Breast epithelium (tissue), 4 donors: ENCODE measurements at regions not wholly inside any gene's neighbourhood (a gene's known extent, or its start where the extent isn't known, plus 50 kb on each side); places are given as distances from the start of the nearest gene placed in this dataset.

Source experiments
- DNase-seq, 2 donors: peaks; one replicate each; pipeline ENCODE4 v3.0.0-alpha.2; 2019; ENCODE audit warnings: low spot score in 2 of 2
- H3K27ac ChIP-seq, 2 donors: fragments of 200-600 bp; sonication (generic) in 1 of 2; one replicate each; pipeline ENCODE4 v1.5.1; 2016 to 2019; ENCODE audit warnings: mild to moderate bottlenecking in 1 of 2
- H3K27me3 ChIP-seq, 2 donors: fragments of 200-600 bp; sonication (generic) in 1 of 2; one replicate each; pipeline versions ENCODE4 v1.5.1 to v1.6.0; 2017 to 2019; ENCODE audit warnings: control low read depth in 1 of 2, mild to moderate bottlenecking in 1 of 2
- H3K36me3 ChIP-seq: fragments of 200-600 bp; one replicate; pipeline ENCODE4 v1.5.1; 2019
- H3K4me1 ChIP-seq, 2 donors: fragments of 200-600 bp; sonication (generic); one replicate each; pipeline ENCODE4 v1.5.1; 2016 to 2019; ENCODE audit warnings: control low read depth in 1 of 2
- H3K4me3 ChIP-seq, 3 donors: fragments of 200-600 bp; sonication (generic); 1 replicate in 2 of 3; 2 replicates in 1 of 3; pipeline ENCODE4 v1.5.1; 2016 to 2019; ENCODE audit warnings: mild to moderate bottlenecking in 3 of 3, moderate library complexity in 2 of 3
- H3K9me3 ChIP-seq, 2 donors: fragments of 200-600 bp; sonication (generic) in 1 of 2; one replicate each; pipeline ENCODE4 v1.5.1; 2016 to 2019; ENCODE audit warnings: control low read depth in 1 of 2
- POLR2A ChIP-seq: fragments of 450-650 bp; IDR thresholded peaks from one replicate; pipeline ENCODE4 v1.6.1; 2016; ENCODE audit warnings: antibody characterized with exemption, mild to moderate bottlenecking, moderate library complexity
- POLR2AphosphoS5 ChIP-seq, 3 donors: sonication (generic); formaldehyde crosslinking; IDR thresholded peaks; one replicate each; pipeline ENCODE4 v1.6.1; 2017; ENCODE audit warnings: antibody characterized with exemption in 3 of 3
- intact Hi-C: fragments of 100-400 bp; cut with DNase I; formaldehyde crosslinking; loops from one replicate; pipeline ENCODE4 v1.15.1; 2023; ENCODE audit warnings: low total_unique reads
- TF ChIP-seq, protein P1 (sequence below), 3 donors: fragments of 450-650 bp; IDR thresholded peaks; one replicate each; pipeline ENCODE4 v1.5.1; 2016 to 2017; ENCODE audit warnings: antibody characterized with exemption in 3 of 3, mild to moderate bottlenecking in 3 of 3, moderate library complexity in 3 of 3

DNA sequence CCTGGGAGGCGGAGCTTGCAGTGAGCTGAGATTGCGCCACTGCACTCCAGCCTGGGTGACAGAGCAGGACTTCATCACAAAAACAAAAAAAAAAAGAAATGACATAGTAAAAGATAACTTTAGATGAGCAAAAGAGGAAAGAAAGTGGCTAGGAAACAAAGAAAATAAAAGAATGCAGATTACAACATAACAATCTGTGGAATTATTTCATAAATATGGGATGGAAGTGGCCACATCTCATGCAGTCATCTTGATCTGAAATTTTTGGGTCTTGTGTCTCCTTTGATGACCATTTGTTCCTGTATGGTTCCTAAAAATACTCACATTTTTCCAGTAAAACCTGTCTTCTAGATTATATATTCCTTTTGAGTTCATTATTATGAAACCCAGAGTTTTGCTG, 271.4 kb downstream of the SPRY1 start:
- Histone ChIP-seq H3K9me3 (no peaks in the 10 kb centered on the region), H3K27ac (no peak overlapping the region), H3K4me3 (no peak overlapping the region), H3K36me3 (no peaks in the 10 kb centered on the region), H3K27me3 (no peaks in the 10 kb centered on the region), H3K4me1 (no peaks in the 10 kb centered on the region)
- intact Hi-C loops = loop anchor here (2.0 kb wide), 1 partner anchor 37 kb away; no protein-coding TSS in a partner anchor
- TF ChIP-seq POLR2AphosphoS5 (IDR thresholded peaks at IDR 0.05) (no peak), POLR2A (no peak)
- TF ChIP-seq, protein P1, sequence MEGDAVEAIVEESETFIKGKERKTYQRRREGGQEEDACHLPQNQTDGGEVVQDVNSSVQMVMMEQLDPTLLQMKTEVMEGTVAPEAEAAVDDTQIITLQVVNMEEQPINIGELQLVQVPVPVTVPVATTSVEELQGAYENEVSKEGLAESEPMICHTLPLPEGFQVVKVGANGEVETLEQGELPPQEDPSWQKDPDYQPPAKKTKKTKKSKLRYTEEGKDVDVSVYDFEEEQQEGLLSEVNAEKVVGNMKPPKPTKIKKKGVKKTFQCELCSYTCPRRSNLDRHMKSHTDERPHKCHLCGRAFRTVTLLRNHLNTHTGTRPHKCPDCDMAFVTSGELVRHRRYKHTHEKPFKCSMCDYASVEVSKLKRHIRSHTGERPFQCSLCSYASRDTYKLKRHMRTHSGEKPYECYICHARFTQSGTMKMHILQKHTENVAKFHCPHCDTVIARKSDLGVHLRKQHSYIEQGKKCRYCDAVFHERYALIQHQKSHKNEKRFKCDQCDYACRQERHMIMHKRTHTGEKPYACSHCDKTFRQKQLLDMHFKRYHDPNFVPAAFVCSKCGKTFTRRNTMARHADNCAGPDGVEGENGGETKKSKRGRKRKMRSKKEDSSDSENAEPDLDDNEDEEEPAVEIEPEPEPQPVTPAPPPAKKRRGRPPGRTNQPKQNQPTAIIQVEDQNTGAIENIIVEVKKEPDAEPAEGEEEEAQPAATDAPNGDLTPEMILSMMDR (IDR thresholded peaks at IDR 0.05) = no peak
- DNase-seq = no peak

- H3K9me3 ChIP-seq = no peaks in the 10 kb centered on the region
- H3K4me3 ChIP-seq = no peak overlapping the region
- intact Hi-C loops = no loop called here
- DNase-seq = no peak
- no peaks in the 10 kb centered on the region for H3K27me3 ChIP-seq
- no peak for TF ChIP-seq POLR2AphosphoS5 (IDR thresholded peaks at IDR 0.05)
- H3K36me3 ChIP-seq = no peaks in the 10 kb centered on the region
- H3K27ac ChIP-seq = no peak overlapping the region
- H3K4me1 ChIP-seq = no peaks in the 10 kb centered on the region
Observed at GRCh38 chr4:123671636-123672404, 275.2 kb downstream of the SPRY1 start.

GRCh38 chr4:123672987-123673386, 276.4 kb downstream of the SPRY1 start:
- H3K4me3 ChIP-seq = no peak overlapping the region
- intact Hi-C loops = no loop called here
- peak overlapping the region; percentile 27 to 28 for H3K27ac ChIP-seq
- no peak for TF ChIP-seq POLR2A
- TF ChIP-seq, protein P1 (IDR thresholded peaks at IDR 0.05) = no peak
- no peak for TF ChIP-seq POLR2AphosphoS5 (IDR thresholded peaks at IDR 0.05)
- no peaks in the 10 kb centered on the region for H3K9me3 ChIP-seq
- DNase-seq = no peak
- no peaks in the 10 kb centered on the region for H3K4me1 ChIP-seq
- H3K27me3 ChIP-seq = no peaks in the 10 kb centered on the region
- H3K36me3 ChIP-seq = no peaks in the 10 kb centered on the region

DNA sequence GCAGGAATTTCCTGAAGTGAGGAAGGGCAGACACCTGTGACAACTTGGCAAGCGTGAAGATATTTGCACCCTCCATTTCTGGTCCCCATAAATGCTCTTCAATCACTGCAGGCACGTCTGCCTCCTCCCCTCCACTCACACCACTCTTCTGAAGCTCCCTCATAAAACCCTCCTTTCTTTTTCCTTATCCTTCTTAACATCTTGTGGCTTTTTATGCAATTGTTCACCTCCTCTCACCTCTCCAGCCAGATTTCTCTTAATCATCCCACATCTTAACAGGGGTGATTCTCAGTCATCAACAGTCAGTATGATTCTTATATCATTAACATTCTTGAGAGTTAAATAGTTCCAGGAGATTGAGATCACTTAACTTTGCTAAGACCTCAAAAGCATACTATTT, 277.4 kb downstream of the SPRY1 start:
- no peaks in the 10 kb centered on the region for H3K27me3 ChIP-seq
- no peaks in the 10 kb centered on the region for H3K9me3 ChIP-seq
- intact Hi-C loops = no loop called here
- H3K27ac ChIP-seq = peak overlapping the region; percentile 27 to 28
- no peak overlapping the region for H3K4me3 ChIP-seq
- no peak for DNase-seq
- TF ChIP-seq, protein P1 (IDR thresholded peaks at IDR 0.05) = no peak
- TF ChIP-seq POLR2AphosphoS5 (IDR thresholded peaks at IDR 0.05) = no peak
- no peak for TF ChIP-seq POLR2A
- H3K4me1 ChIP-seq = no peaks in the 10 kb centered on the region
- no peaks in the 10 kb centered on the region for H3K36me3 ChIP-seq

- intact Hi-C loops = no loop called here
- DNase-seq = no peak
- H3K27me3 ChIP-seq = no peaks in the 10 kb centered on the region
- no peak overlapping the region for H3K4me3 ChIP-seq
- TF ChIP-seq POLR2AphosphoS5 (IDR thresholded peaks at IDR 0.05) (no peak), POLR2A (no peak)
- TF ChIP-seq, protein P1 (IDR thresholded peaks at IDR 0.05) = no peak
- peak overlapping the region; percentile 2 to 37 for H3K27ac ChIP-seq
- H3K36me3 ChIP-seq = no peaks in the 10 kb centered on the region
- no peaks in the 10 kb centered on the region for H3K9me3 ChIP-seq
- no peaks in the 10 kb centered on the region for H3K4me1 ChIP-seq
Observed at GRCh38 chr4:123674762-123675465, 278.3 kb downstream of the SPRY1 start.
